Ovary (tissue), 3 donors: ENCODE measurements at regions not wholly inside any gene's neighbourhood (a gene's known extent, or its start where the extent isn't known, plus 50 kb on each side); places are given as distances from the start of the nearest gene placed in this dataset.

Experiments
- CTCF ChIP-seq, 3 donors: fragments of 450-650 bp in 2 of 3; fragments of 200-600 bp in 1 of 3; IDR thresholded peaks; one replicate each; pipeline versions ENCODE4 v1.5.1 to v1.8.0; 2016 to 2022; ENCODE audit warnings: antibody characterized with exemption in 3 of 3, mild to moderate bottlenecking in 1 of 3
- EP300 ChIP-seq: sonication (generic); formaldehyde crosslinking; IDR thresholded peaks from one replicate; pipeline ENCODE4 v1.6.1; 2017; ENCODE audit warnings: antibody characterized with exemption
- POLR2A ChIP-seq: fragments of 450-650 bp; IDR thresholded peaks from one replicate; pipeline ENCODE4 v1.6.1; 2017; ENCODE audit warnings: antibody characterized with exemption, mild to moderate bottlenecking, moderate library complexity
- donor health status: DM: no; HTN: no; CAD: no.

GRCh38 chr18:7390731-7391492 is 160.0 kb downstream of the LRRC30 start:
- TF ChIP-seq CTCF (IDR thresholded peaks at IDR 0.05) (no peak), EP300 (no peak), POLR2A (no peak)
